Osteoblast (primary cell): ENCODE measurements at regions not wholly inside any gene's neighbourhood (a gene's known extent, or its start where the extent isn't known, plus 50 kb on each side); places are given as distances from the start of the nearest gene placed in this dataset.
A peak's percentile ranks its signal among the peaks of the same experiment; 100 is the strongest.

Experiments
- DNase-seq: peaks from one replicate; pipeline ENCODE4 v3.0.0; 2011; ENCODE audit warnings: low spot score, mixed read lengths; ENCODE audit not compliant: insufficient read length; ENCODE audit errors: missing footprints
- H2AFZ ChIP-seq: 2 replicates; pipeline ENCODE4 v1.6.0; 2011; ENCODE audit warnings: mild to moderate bottlenecking, low read length
- H3K27ac ChIP-seq: 2 replicates; pipeline ENCODE4 v1.5.1; 2011; ENCODE audit warnings: mild to moderate bottlenecking, low read depth, low read length, moderate library complexity
- H3K27me3 ChIP-seq: 2 replicates; pipeline ENCODE4 v1.6.0; 2012; ENCODE audit warnings: mild to moderate bottlenecking, control low read depth, inconsistent platforms, low read length, moderate library complexity; ENCODE audit not compliant: insufficient read depth
- H3K36me3 ChIP-seq: 2 replicates; pipeline ENCODE4 v1.5.1; 2011; ENCODE audit warnings: mild to moderate bottlenecking, low read length, control low read depth, moderate library complexity; ENCODE audit not compliant: insufficient read depth
- H3K4me1 ChIP-seq: 2 replicates; pipeline ENCODE4 v1.5.1; 2011; ENCODE audit warnings: mild to moderate bottlenecking, low read length, control low read depth, moderate library complexity; ENCODE audit not compliant: insufficient read depth
- H3K4me2 ChIP-seq: 2 replicates; pipeline ENCODE4 v1.6.0; 2011; ENCODE audit warnings: mild to moderate bottlenecking, low read length; ENCODE audit not compliant: insufficient read depth
- H3K4me3 ChIP-seq: fragments of 200-600 bp; sonication (generic); 3 replicates; pipeline ENCODE4 v1.5.1; 2012; ENCODE audit warnings: mild to moderate bottlenecking, low read length, inconsistent platforms; ENCODE audit not compliant: insufficient read depth
- H3K79me2 ChIP-seq: 2 replicates; pipeline ENCODE4 v1.6.0; 2012; ENCODE audit warnings: mild to moderate bottlenecking, low read length, control low read depth, inconsistent platforms; ENCODE audit not compliant: insufficient read depth
- H3K9me3 ChIP-seq: 2 replicates; pipeline ENCODE4 v1.5.1; 2011; ENCODE audit warnings: low read depth, low read length, control low read depth
- H4K20me1 ChIP-seq: 2 replicates; pipeline ENCODE4 v1.6.0; 2012; ENCODE audit warnings: mild to moderate bottlenecking, low read length, control low read depth; ENCODE audit not compliant: insufficient read depth
- CTCF ChIP-seq: IDR thresholded peaks from 2 replicates; pipeline ENCODE4 v1.5.1; 2011; ENCODE audit warnings: mild to moderate bottlenecking, low read depth, low read length, moderate library complexity; ENCODE audit errors: extremely low read depth

- TF ChIP-seq CTCF, result no peak
- no peaks in the 10 kb centered on the region for H3K9me3 ChIP-seq
Observed at GRCh38 chr5:66234241-66234640, 90.1 kb downstream of the SREK1 start.

DNA sequence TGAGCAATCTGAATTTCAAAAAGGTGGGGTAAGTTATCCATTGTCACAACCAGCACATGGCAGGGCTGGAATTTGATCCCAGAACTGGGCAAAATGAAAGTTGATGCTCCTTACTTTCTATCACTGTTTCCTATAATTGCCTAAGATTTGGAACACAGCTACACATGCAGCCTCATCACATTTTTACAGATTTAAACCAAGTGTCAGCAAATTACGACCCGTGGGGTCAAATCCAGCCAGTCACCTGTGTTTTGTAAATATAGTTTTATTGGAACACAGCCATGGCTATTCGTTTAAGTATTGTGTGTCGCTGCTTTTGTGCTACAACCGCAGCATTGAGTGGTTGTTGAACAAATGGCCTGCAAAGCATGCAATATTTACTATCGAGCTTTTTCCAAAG is 94.3 kb downstream of the SREK1 start:
- Histone ChIP-seq H3K4me3 (no peak overlapping the region), H3K27ac (no peak overlapping the region), H3K79me2 (no peaks in the 10 kb centered on the region), H4K20me1 (no peaks in the 10 kb centered on the region), H3K4me1 (no peaks in the 10 kb centered on the region), H2AFZ (no peak overlapping the region), H3K27me3 (peaks cover 19% of the 10 kb centered on the region), H3K36me3 (no peaks in the 10 kb centered on the region), H3K4me2 (no peak overlapping the region), H3K9me3 (no peaks in the 10 kb centered on the region)
- no peak for DNase-seq
- no peak for TF ChIP-seq CTCF

More at GRCh38 chr5:66234241-66234640, 90.1 kb downstream of the SREK1 start:
- no peaks in the 10 kb centered on the region for H3K4me1 ChIP-seq
- H3K27ac ChIP-seq, result no peak overlapping the region
- peaks cover 19% of the 10 kb centered on the region for H3K27me3 ChIP-seq
- H4K20me1 ChIP-seq, result no peaks in the 10 kb centered on the region
- H3K79me2 ChIP-seq, result no peaks in the 10 kb centered on the region
- H3K4me3 ChIP-seq, result no peak overlapping the region
- H2AFZ ChIP-seq, result no peak overlapping the region
- no peak overlapping the region for H3K4me2 ChIP-seq
- H3K36me3 ChIP-seq, result no peaks in the 10 kb centered on the region
- peak; percentile 31 for DNase-seq

GRCh38 chr5:66239034-66239433 is 94.9 kb downstream of the SREK1 start:
- no peak overlapping the region for H2AFZ ChIP-seq
- TF ChIP-seq CTCF, result peak; percentile 34
- no peaks in the 10 kb centered on the region for H4K20me1 ChIP-seq
- no peak overlapping the region for H3K27ac ChIP-seq
- peak; percentile 9 for DNase-seq
- no peak overlapping the region for H3K4me3 ChIP-seq
- no peaks in the 10 kb centered on the region for H3K79me2 ChIP-seq
- no peak overlapping the region for H3K4me2 ChIP-seq
- H3K9me3 ChIP-seq, result no peaks in the 10 kb centered on the region
- H3K4me1 ChIP-seq, result no peaks in the 10 kb centered on the region
- H3K27me3 ChIP-seq, result peaks cover 19% of the 10 kb centered on the region
- H3K36me3 ChIP-seq, result no peaks in the 10 kb centered on the region

DNA sequence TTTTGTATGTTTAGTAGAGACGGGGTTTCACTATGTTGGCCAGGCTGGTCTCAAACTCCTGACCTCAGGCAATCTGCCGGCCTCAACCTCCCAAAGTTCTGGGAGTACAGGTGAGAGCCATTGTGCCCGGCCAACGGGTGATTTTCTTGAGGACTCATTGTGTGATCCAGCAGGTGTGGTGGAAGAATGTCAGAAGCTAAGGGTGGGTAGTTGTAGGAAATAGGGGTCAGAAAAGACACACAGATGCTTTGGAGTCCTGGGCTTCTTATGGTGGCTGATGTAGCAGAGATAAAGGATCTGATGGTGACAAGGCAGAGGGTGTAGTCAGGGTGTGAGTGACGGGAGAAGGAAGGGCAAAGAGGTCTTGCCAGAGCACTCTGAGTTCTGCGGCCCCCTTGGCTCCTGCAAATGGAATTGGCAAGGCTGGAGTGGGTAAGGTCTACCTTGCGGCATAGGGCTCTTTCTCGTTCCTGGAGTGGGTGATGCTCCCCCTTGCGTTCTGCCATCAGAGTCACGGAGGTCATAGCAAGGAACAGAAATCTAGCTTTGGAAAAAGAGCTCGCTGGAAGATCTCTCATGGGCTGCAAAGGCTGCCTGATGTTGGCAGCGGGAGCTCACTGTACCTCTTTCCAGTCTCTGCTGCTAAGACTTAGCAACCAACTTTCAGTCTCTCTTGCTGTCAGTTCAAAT is 97.2 kb downstream of the SREK1 start:
- Histone ChIP-seq H3K4me3 (no peak overlapping the region), H3K36me3 (no peaks in the 10 kb centered on the region)

More for the DNA sequence above, 97.2 kb downstream of the SREK1 start:
- H3K4me2 ChIP-seq, result no peak overlapping the region
- TF ChIP-seq CTCF, result no peak
- no peak overlapping the region for H2AFZ ChIP-seq
- peaks cover 17% of the 10 kb centered on the region for H3K27me3 ChIP-seq
- no peaks in the 10 kb centered on the region for H4K20me1 ChIP-seq
- H3K79me2 ChIP-seq, result no peaks in the 10 kb centered on the region
- H3K27ac ChIP-seq, result no peak overlapping the region
- peaks cover 4% of the 10 kb centered on the region for H3K4me1 ChIP-seq
- DNase-seq, result no peak
- H3K9me3 ChIP-seq, result no peaks in the 10 kb centered on the region
